ENCODE measurements at regions not wholly inside any gene's neighbourhood (a gene's known extent, or its start where the extent isn't known, plus 50 kb on each side); places are given as distances from the start of the nearest gene placed in this dataset.

DNA sequence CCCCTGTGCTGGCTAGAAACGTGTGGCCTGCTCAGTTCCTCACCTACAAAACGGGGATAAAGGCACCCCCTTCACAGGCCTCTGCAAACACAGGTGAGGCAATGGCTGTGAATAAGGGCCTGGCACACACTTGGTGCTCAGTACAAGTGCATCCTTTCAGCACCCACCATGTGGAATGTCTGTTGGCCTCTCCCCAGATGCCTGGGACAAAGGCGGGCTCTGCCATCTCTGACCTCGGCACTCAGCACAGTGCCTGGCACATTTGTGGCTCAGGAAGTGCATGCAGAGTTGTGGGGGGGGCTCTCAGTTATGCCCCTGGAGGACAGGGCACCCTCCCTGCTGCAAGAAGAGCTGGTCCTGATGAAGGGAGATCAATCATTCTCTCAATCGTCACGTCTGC lies 224.6 kb upstream of the RAB6C start:
- DNase-seq (ENCODE audit: low read depth, low spot score) = no peak
- no peak overlapping the region for H3K27ac ChIP-seq

DNA sequence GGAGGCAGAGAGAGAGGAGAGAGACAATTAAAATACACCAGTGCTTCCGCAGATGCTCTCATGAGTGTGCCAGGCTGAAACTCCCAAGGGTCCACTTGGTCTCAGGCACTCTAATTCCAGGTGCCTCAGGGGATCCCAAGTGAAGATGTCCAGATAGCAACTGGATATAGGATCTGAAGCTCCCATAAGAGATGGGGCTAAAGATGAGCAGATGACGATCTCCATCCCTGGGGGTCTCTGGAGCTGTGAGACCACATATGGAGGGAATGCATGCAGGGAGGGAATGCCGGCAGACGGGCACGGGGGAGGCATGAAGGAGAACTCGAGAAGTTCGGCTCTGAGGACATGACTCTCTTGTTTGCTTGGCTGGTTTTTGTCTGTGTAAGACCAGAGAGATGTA lies 223.7 kb upstream of the RAB6C start:
- no peak overlapping the region for H3K27ac ChIP-seq
- no peak for DNase-seq (ENCODE audit: low read depth, low spot score)

DNA sequence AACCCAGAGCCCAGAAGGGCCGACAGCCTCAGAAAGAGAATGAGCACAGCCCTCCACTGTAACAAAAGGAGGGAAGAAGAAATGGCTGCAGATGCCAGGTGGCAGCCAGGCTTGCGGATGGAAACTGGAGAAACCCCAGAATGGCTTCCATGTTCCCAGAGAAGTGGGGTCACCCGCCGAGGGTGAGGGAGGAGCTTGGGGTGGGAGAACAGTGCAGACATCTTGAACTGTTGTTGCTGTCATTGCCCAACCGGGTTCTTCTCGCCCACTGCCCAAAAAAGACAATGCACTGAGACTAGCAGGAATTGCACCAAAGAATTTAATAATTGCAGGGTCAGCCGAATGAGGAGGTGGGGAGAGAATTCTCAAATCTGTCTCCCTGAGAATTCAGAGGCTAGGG lies 223.2 kb upstream of the RAB6C start:
- no peak for DNase-seq (ENCODE audit: low read depth, low spot score)
- H3K27ac ChIP-seq = no peak overlapping the region

- DNase-seq (ENCODE audit: low read depth, low spot score) = no peak
- no peak overlapping the region for H3K27ac ChIP-seq
Observed at GRCh38 chr2:129757366-129757914, 222.0 kb upstream of the RAB6C start.

GRCh38 chr2:129757915-129758783 lies 221.3 kb upstream of the RAB6C start:
- no peak overlapping the region for H3K27ac ChIP-seq

GRCh38 chr2:129758784-129759471 lies 220.5 kb upstream of the RAB6C start:
- no peak for DNase-seq (ENCODE audit: low read depth, low spot score)
- no peak overlapping the region for H3K27ac ChIP-seq

More at GRCh38 chr2:129757915-129758783, 221.3 kb upstream of the RAB6C start:
- no peak for DNase-seq (ENCODE audit: low read depth, low spot score)

DNA sequence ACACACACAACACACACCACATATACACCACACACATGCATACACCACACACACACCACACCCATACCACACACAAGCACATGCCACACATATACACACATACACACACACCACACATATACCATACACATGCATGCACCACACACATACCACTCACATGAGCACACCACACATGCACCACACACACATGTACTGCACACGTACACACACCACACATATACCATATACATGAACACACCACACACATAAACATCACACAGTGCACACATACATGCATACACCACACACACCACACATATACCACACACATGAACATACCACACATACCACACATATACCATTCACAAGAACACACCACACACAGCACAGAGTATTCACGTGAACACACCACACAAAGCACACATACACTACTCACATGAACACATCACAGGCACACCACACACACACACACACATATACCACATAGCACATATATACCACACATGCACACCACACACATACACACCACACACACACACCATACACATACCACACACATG lies 219.9 kb upstream of the RAB6C start:
- H3K27ac ChIP-seq = no peak overlapping the region
- no peak for DNase-seq (ENCODE audit: low read depth, low spot score)

DNA sequence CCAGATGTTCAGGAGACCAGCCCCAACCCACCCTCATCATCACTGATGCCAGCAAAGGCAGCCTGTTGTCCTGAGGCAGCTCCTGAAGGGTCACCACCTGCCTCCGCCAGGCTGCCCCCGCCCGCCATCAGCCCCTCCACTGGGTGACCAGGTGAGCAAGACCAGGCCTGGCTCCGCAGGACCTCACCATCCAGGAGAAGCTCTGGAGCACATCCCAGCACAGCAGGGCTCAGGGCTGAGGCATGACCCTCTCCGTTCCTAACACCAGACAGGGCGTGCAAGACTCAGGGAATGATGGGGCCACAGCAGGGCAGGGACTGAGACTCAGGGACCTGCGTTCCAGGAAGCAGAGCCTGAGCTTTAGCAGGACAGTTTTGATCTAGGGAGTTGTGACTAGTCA lies 218.8 kb upstream of the RAB6C start:
- no peak overlapping the region for H3K27ac ChIP-seq
- DNase-seq (ENCODE audit: low read depth, low spot score) = no peak

- DNase-seq (ENCODE audit: low read depth, low spot score) = no peak
- H3K27ac ChIP-seq = no peak overlapping the region
Observed at GRCh38 chr2:129761569-129762021, 217.9 kb upstream of the RAB6C start.

GRCh38 chr2:129762386-129763189 lies 216.9 kb upstream of the RAB6C start:
- no peak overlapping the region for H3K27ac ChIP-seq
- DNase-seq (ENCODE audit: low read depth, low spot score) = no peak

GRCh38 chr2:129763190-129763846 lies 216.1 kb upstream of the RAB6C start:
- no peak overlapping the region for H3K27ac ChIP-seq
- DNase-seq (ENCODE audit: low read depth, low spot score) = no peak

DNA sequence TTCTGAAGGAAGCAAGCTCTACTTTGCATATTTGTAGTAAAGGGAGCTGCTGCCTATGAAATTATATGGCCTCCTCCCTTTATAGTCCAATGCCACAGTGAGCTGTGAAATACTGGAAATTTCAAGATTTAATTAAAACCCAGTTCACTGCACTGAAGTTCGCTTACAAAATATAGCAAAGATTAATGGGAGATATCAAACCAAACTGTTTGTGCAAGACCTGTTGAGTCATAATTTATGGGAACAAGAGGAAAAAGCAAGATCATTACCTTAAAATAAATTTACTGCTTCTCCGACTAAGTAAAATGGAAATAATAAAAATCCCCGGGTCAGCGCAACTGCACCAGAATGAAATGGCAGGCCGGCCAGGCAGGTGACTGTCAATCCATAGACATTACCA lies 215.5 kb upstream of the RAB6C start:
- H3K27ac ChIP-seq = no peak overlapping the region
- DNase-seq (ENCODE audit: low read depth, low spot score) = no peak

DNA sequence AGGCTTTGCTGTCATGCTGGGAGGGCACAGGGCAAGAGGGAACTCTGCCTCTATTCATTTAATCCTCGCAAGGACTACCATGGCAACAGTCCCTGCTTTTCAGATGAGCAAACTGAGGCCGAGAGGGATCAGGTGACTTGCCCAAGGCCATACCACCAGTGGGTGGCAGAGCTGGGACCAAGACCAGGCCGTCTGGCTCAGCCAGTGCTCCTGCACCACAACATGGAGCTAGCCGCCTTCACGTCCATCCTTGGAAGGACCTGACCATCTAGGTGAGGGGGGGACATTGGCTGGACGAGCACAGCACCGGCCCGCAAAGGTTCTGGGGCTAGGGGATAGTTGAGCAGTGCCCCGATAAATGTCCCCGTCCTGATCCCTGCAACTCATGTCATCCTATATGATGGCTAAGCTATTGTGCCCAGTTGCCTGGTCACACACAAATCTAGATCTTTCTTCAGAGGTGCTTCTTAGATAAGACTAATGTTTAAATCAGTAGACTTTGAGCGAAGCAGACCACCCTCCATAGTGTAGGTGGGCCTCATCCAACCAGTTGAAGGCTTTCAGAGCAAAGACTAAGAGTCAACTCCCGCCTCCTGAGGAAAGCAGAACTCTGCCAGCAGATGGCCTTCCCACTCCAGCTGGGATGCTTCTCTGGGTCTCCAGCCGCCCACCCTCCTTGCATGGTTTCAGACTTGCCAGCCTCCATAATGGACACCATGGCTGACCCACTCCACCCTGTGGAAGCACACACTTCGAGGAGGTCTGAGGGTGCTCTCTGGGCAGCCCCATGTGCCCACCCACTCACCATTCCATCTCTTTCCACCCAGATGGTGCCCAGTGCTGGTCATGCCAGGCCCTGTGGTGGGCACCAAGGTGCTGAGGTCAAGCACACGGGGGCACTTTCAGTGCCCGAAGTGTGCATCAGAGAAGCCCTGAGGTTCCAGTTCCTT lies 214.8 kb upstream of the RAB6C start:
- DNase-seq (ENCODE audit: low read depth, low spot score) = no peak
- H3K27ac ChIP-seq = no peak overlapping the region

DNA sequence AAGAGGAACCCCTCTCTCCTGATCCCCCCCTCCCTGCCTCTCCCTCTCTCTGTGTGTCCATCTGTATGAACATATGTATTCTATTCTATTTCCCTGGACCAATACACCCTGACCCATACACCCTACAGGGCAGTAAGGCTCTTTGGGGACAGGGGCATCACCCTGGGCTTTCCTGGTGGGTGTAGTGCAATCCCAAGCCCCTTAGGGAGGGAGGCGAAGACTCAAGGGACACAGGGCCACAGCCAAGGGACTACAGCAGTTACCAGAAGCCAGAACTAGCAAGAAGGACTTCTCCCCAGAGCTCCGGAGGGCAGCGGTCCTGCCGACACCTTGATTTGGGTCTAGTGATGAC lies 214.2 kb upstream of the RAB6C start:
- no peak overlapping the region for H3K27ac ChIP-seq
- no peak for DNase-seq (ENCODE audit: low read depth, low spot score)

DNA sequence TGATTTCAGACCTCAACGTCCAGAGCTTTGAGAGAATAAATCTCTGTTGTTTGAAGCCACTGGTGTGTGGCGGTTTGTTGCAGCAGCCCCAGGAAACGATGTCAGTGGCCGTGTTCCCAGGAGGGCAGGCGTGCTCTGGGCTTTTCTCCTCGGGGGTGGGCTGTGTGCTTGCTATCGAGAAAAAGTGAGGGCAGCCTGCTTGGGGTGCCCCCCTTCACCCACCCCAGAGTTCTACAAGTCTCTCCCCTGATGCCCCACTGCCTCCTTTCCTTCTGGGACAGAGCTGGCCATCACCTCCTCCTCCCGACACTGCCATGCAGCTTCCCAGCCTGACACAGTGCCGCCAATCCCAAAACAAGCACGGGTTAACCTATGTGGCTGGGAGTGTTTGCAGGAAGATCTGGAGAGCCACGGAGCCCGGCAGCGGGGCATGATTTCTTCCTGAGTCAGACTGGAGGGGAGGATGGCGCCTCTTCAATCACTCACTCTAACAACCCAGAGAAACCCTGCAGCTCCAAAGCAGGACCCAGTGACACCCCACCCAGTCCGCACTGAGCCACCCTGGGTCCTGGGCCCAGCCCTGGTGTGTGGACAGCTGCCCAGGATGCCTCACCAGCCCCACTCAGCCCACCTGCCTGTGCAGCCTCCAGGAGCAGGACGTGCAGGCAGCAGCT lies 213.7 kb upstream of the RAB6C start:
- DNase-seq (ENCODE audit: low read depth, low spot score) = no peak
- H3K27ac ChIP-seq = no peak overlapping the region

DNA sequence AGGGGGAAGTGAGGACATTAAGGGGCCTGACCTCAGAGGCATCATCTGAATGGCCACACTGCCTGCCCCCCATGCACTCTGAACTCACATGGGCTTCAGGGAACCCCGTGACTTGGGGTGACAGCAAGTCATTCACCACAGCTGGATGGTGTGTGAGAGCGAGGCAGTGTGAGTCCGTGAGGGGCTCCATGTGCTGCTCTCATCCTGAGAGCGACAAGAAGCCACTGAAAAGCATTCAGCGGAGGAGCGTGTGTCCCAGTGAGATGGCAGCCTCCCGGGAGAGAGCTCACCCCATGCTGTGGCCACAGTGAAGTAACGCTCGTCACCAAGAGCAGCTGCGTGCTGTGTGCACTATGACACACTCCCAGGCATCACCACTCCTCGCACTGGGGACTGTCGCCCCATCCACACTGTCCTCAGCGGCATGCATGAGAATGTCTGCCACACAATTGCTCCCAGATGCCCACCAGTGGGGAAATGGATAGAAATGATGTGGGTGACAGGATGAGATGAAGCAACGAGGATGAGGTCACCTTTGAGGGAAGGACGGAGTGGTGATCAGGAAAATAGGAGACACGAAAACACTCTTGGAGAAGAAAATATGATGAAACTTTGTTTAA lies 213.0 kb upstream of the RAB6C start:
- DNase-seq (ENCODE audit: low read depth, low spot score) = no peak
- no peak overlapping the region for H3K27ac ChIP-seq

DNA sequence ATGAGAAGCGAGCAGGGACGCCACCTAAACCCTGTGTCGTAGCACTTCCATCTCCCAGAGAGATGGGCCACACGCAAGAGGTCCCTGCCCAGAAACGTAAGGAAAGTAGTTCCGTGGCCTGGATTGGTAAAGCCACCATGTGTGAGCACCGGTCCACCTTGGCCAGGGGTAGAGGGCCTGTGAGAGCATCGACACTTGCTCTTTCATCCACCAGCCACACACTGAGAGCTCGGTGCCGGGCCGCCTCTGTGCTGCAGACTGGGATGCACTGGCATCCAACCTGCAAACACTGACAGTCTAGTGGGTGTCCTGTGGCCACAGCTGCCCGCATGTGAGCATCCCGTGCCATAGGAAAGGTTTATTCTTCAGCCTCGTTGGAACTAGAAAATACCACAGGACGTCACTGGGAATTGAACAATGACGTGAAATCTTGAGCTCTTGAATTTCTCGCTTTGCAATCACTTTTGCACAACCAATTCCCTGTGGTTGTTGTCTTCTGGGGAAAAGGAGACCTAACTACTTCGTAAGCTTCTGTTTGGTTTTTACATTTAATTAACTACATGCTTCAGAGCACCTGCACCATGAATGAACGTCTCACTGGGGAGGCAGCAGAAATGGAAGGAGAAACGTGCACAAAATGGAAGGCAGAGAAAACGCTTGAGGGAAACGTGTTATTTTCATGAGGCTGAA lies 212.0 kb upstream of the RAB6C start:
- DNase-seq (ENCODE audit: low read depth, low spot score) = no peak
- H3K27ac ChIP-seq = no peak overlapping the region

Data from epithelial cell of prostate (primary cell).